H1 (cell line): ENCODE measurements at regions not wholly inside any gene's neighbourhood (a gene's known extent, or its start where the extent isn't known, plus 50 kb on each side); places are given as distances from the start of the nearest gene placed in this dataset.

ENCODE experiments used
- CTCF ChIA-PET: fragments of 300-600 bp; sonication (Branson Sonifier 250); formaldehyde crosslinking; loops from one replicate; lab custom pipeline; 2021; ENCODE audit not compliant: partially characterized antibody; lab: Charles Lee
- POLR2A ChIA-PET: fragments of 300-600 bp; sonication (Branson Sonifier 250); formaldehyde crosslinking; loops from one replicate; lab custom pipeline; 2021; ENCODE audit warnings: inconsistent platforms; ENCODE audit not compliant: partially characterized antibody; lab: Charles Lee
- DNase-seq, 2 experiments: peaks; one replicate each; pipeline versions ENCODE4 v3.0.0 to v3.0.0-alpha.2; 2010 to 2022; ENCODE audit warnings: low spot score in 2 of 2, low read depth in 1 of 2, mixed read lengths in 1 of 2
- FAIRE-seq: peaks from 2 replicates; lab custom pipeline; 2011; peaks lifted over from hg19 to GRCh38; lab: Jason Lieb, UNC
- H2AFZ ChIP-seq: 2 replicates; pipeline ENCODE4 v1.8.1; 2012; ENCODE audit warnings: low read length, inconsistent platforms
- H2AK5ac ChIP-seq: 2 replicates; pipeline ENCODE4 v1.6.1; 2013; ENCODE audit warnings: low read depth, low read length
- H2BK120ac ChIP-seq: replicated peaks from 2 replicates; pipeline ENCODE3; 2013; ENCODE audit warnings: low read depth, low read length, inconsistent platforms
- H2BK12ac ChIP-seq: 2 replicates; pipeline ENCODE4 v1.6.1; 2013; ENCODE audit warnings: low read depth, low read length
- H2BK15ac ChIP-seq: 2 replicates; pipeline ENCODE4 v1.6.1; 2013; ENCODE audit warnings: low read length
- H2BK20ac ChIP-seq: 2 replicates; pipeline ENCODE4 v1.6.1; 2013; ENCODE audit warnings: low read length
- H2BK5ac ChIP-seq: 2 replicates; pipeline ENCODE4 v1.6.1; 2013; ENCODE audit warnings: low read depth, low read length
- H3K14ac ChIP-seq: 2 replicates; pipeline ENCODE4 v1.6.1; 2013; ENCODE audit warnings: inconsistent platforms; ENCODE audit not compliant: insufficient read length
- H3K18ac ChIP-seq: 2 replicates; pipeline ENCODE4 v1.6.1; 2013; ENCODE audit warnings: low read length; ENCODE audit errors: extremely low read depth
- H3K23ac ChIP-seq: 2 replicates; pipeline ENCODE4 v1.6.1; 2013; ENCODE audit warnings: inconsistent platforms; ENCODE audit not compliant: insufficient read length
- H3K23me2 ChIP-seq: 2 replicates; pipeline ENCODE4 v1.6.1; 2013; ENCODE audit warnings: low read depth, low read length
- H3K27ac ChIP-seq: 2 replicates; pipeline ENCODE4 v1.6.1; 2011; ENCODE audit warnings: low read depth, low read length, inconsistent platforms
- H3K27me3 ChIP-seq, 4 experiments: replicated peaks in 1 of 4; 1 replicate in 1 of 4; 2 replicates in 3 of 4; pipeline versions ENCODE4 v1.6.1 to v1.8.1; 2011 to 2013; ENCODE audit warnings: low read length in 3 of 4, mild to moderate bottlenecking in 3 of 4, inconsistent platforms in 2 of 4, mixed read lengths in 2 of 4, moderate library complexity in 1 of 4; ENCODE audit not compliant: control insufficient read depth in 3 of 4, insufficient read depth in 3 of 4; ENCODE audit errors: extremely low read depth in 1 of 4
- H3K36me3 ChIP-seq, 4 experiments: 2 replicates each; pipeline versions ENCODE4 v1.6.1 to v1.8.1; 2011 to 2013; ENCODE audit warnings: mild to moderate bottlenecking in 4 of 4, low read length in 3 of 4, moderate library complexity in 2 of 4, control low read depth in 1 of 4, inconsistent platforms in 1 of 4; ENCODE audit not compliant: insufficient read depth in 4 of 4, control insufficient read depth in 2 of 4
- H3K4ac ChIP-seq: replicated peaks from 2 replicates; pipeline ENCODE3; 2013; ENCODE audit warnings: low read length, low read depth, mixed read lengths, inconsistent platforms; ENCODE audit not compliant: insufficient read length
- H3K4me1 ChIP-seq, 4 experiments: replicated peaks in 1 of 4; 1 replicate in 1 of 4; 2 replicates in 3 of 4; pipeline versions ENCODE4 v1.6.1 to v1.8.1; 2011 to 2013; ENCODE audit warnings: low read length in 3 of 4, inconsistent platforms in 2 of 4, mixed read lengths in 1 of 4; ENCODE audit not compliant: insufficient read depth in 4 of 4, control insufficient read depth in 3 of 4
- H3K4me2 ChIP-seq, 2 experiments: 2 replicates each; pipeline versions ENCODE4 v1.6.1 to v1.8.1; 2011 to 2013; ENCODE audit warnings: low read depth in 2 of 2, low read length in 2 of 2, control low read depth in 1 of 2, inconsistent platforms in 1 of 2, mild to moderate bottlenecking in 1 of 2; ENCODE audit not compliant: insufficient read depth in 1 of 2
- H3K4me3 ChIP-seq, 4 experiments: fragments of 200-600, 300-600 bp in 1 of 4; sonication (generic), shearing (Covaris generic), sonication (Bioruptor Twin) in 1 of 4; 2 replicates each; pipeline versions ENCODE4 v1.5.1 to v1.8.1; 2011 to 2016; ENCODE audit warnings: low read length in 4 of 4, low read depth in 3 of 4, control low read depth in 2 of 4, inconsistent platforms in 2 of 4, mild to moderate bottlenecking in 2 of 4, mixed read lengths in 1 of 4, moderate library complexity in 1 of 4; ENCODE audit not compliant: insufficient read depth in 2 of 4; ENCODE audit errors: extremely low read depth in 1 of 4
- H3K56ac ChIP-seq: replicated peaks from 2 replicates; pipeline ENCODE3; 2013; ENCODE audit warnings: low read depth, mild to moderate bottlenecking, mixed read lengths, low read length, inconsistent platforms; ENCODE audit not compliant: insufficient read length
- H3K79me1 ChIP-seq: 2 replicates; pipeline ENCODE4 v1.6.1; 2013; ENCODE audit warnings: low read depth, low read length, control low read depth
- H3K79me2 ChIP-seq, 2 experiments: 2 replicates each; pipeline versions ENCODE4 v1.6.1 to v1.8.1; 2012 to 2013; ENCODE audit warnings: low read length in 2 of 2, mild to moderate bottlenecking in 2 of 2, inconsistent platforms in 1 of 2; ENCODE audit not compliant: insufficient read depth in 2 of 2, control insufficient read depth in 1 of 2
- H3K9ac ChIP-seq, 4 experiments: replicated peaks in 1 of 4; 1 replicate in 1 of 4; 2 replicates in 3 of 4; pipeline versions ENCODE4 v1.6.1 to v1.8.1; 2011 to 2013; ENCODE audit warnings: low read depth in 3 of 4, low read length in 3 of 4, control low read depth in 2 of 4, mild to moderate bottlenecking in 2 of 4, moderate library complexity in 2 of 4, inconsistent platforms in 1 of 4; ENCODE audit errors: extremely low read depth in 1 of 4
- H3K9me3 ChIP-seq, 2 experiments: 2 replicates each; pipeline versions ENCODE4 v1.6.1 to v1.8.1; 2012 to 2013; ENCODE audit warnings: mild to moderate bottlenecking in 2 of 2, moderate library complexity in 2 of 2, control low read depth in 1 of 2, inconsistent platforms in 1 of 2, low read depth in 1 of 2, low read length in 1 of 2, mixed read lengths in 1 of 2; ENCODE audit not compliant: insufficient read depth in 2 of 2
- H4K20me1 ChIP-seq, 2 experiments: replicated peaks in 1 of 2; 2 replicates each; pipeline versions ENCODE3 to v1.8.1; 2011 to 2013; ENCODE audit warnings: inconsistent platforms in 2 of 2, low read length in 2 of 2, mild to moderate bottlenecking in 1 of 2; ENCODE audit not compliant: insufficient read depth in 2 of 2, control insufficient read depth in 1 of 2
- H4K5ac ChIP-seq: 2 replicates; pipeline ENCODE4 v1.6.1; 2013; ENCODE audit warnings: low read length, low read depth, mixed read lengths, inconsistent platforms; ENCODE audit not compliant: insufficient read length
- H4K8ac ChIP-seq: 2 replicates; pipeline ENCODE4 v1.8.0; 2013; ENCODE audit warnings: mild to moderate bottlenecking, moderate library complexity, low read length, inconsistent platforms; ENCODE audit not compliant: insufficient read depth; ENCODE audit errors: extremely low read depth
- H4K91ac ChIP-seq: replicated peaks from 2 replicates; pipeline ENCODE3; 2013; ENCODE audit warnings: low read length, mixed read lengths, inconsistent platforms; ENCODE audit not compliant: insufficient read length
- BRCA1 ChIP-seq: IDR thresholded peaks from 2 replicates; pipeline ENCODE4 v1.6.1; 2012; ENCODE audit warnings: low read depth, low read length, improper control_type of control experiment
- GTF2F1 ChIP-seq: IDR thresholded peaks from 2 replicates; pipeline ENCODE4 v1.6.1; 2012; ENCODE audit warnings: low read depth, low read length, improper control_type of control experiment, borderline replicate concordance
- KDM5A ChIP-seq: fragments of 200-600 bp; IDR thresholded peaks from 2 replicates; pipeline ENCODE4 v1.7.1; 2012; ENCODE audit warnings: mild to moderate bottlenecking, low read length, inconsistent platforms, mixed read lengths
- RFX5 ChIP-seq: IDR thresholded peaks from 2 replicates; pipeline ENCODE4 v1.6.1; 2011; ENCODE audit warnings: low read depth, low read length, improper control_type of control experiment, borderline replicate concordance
- RXRA ChIP-seq: IDR thresholded peaks from 2 replicates; pipeline ENCODE4 v1.6.1; 2011; ENCODE audit warnings: low read depth, mild to moderate bottlenecking, low read length, moderate library complexity; ENCODE audit not compliant: insufficient read depth
- WGBS, 2 experiments: shearing (Covaris generic) in 1 of 2; methylation state at CpG; one replicate each; pipeline versions ENCODE4 v1.1.6 to v1.1.7; 2013 to 2015; ENCODE audit warnings: low lambda C conversion rate in 2 of 2, mixed read lengths in 2 of 2, inconsistent platforms in 1 of 2, low coverage in 1 of 2, missing lambda C conversion rate in 1 of 2; ENCODE audit not compliant: insufficient replicate concordance in 2 of 2, insufficient coverage in 1 of 2, insufficient read length in 1 of 2; ENCODE audit errors: extremely low coverage in 1 of 2, missing lambda C conversion rate in 1 of 2; 5-methylcytosine and 5-hydroxymethylcytosine counted together

DNA sequence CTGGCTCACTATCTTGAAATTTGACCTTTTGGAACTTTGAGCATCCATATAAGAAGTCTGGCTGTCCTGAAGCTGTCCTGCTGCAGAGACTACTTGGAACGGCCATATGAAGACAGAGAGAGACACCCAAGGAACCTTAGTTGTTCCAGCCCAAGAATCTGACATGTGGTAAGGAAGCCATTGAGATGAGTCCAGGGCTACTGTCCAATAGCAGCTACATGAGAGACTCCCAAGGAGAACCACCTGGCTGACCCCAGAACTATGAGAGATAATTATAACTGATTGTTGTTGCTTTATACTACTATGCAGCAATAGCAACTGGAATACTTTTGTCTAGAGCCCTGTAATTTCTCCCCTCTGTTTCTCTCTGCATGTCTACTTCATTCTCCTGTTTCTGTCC, 234.3 kb upstream of the TANK start:
- no peak overlapping the region for H2AFZ ChIP-seq
- peak overlapping the region; percentile 5 for H3K56ac ChIP-seq
- ChIA-PET CTCF (interaction anchor here (1.3 to 2.7 kb wide), 4 partner anchors 9 to 345 kb away, joined by 3 to 13 read pairs (median 4); no protein-coding TSS in a partner anchor), POLR2A (interaction anchor here (1.6 kb wide), 1 partner anchor 431 kb away, joined by 3 read pairs; no protein-coding TSS in a partner anchor)
- H3K23ac ChIP-seq, result no peak overlapping the region
- H2BK20ac ChIP-seq, result peak overlapping the region; percentile 93; the same call in 1 of the 2 replicates
- H2AK5ac ChIP-seq, result peak overlapping the region; percentile 42; the same call in 1 of the 2 replicates
- H3K36me3 ChIP-seq, result no peaks in the 10 kb centered on the region
- H3K9me3 ChIP-seq, result peaks cover 0 to 7% of the 10 kb centered on the region in 2 experiments; a peak in 1 of 4 replicates
- no peaks in the 10 kb centered on the region for H3K27me3 ChIP-seq
- DNase-seq (no peak), FAIRE-seq (no peak)
- no peak overlapping the region for H3K14ac ChIP-seq
- no peaks in the 10 kb centered on the region for H3K79me2 ChIP-seq
- no peaks in the 10 kb centered on the region for H3K23me2 ChIP-seq
- no peak overlapping the region for H4K8ac ChIP-seq
- H3K18ac ChIP-seq, result peak overlapping the region; percentile 81
- H4K91ac ChIP-seq, result peak overlapping the region; percentile 20
- no peak overlapping the region for H3K27ac ChIP-seq
- H4K5ac ChIP-seq, result no peak overlapping the region
- H4K20me1 ChIP-seq, result no peaks in the 10 kb centered on the region
- H3K4ac ChIP-seq, result peak overlapping the region; percentile 51
- no peaks in the 10 kb centered on the region for H3K79me1 ChIP-seq
- H2BK15ac ChIP-seq, result no peak overlapping the region
- H2BK5ac ChIP-seq, result peak overlapping the region; percentile 16; the same call in 1 of the 2 replicates
- no peak overlapping the region for H3K4me2 ChIP-seq
- WGBS, 2 experiments, result 81% methylated on average over 1 of the region's 1 CpG; no CpG with 5 or more reads in 1 of the 2 experiments
- H2BK12ac ChIP-seq, result no peak overlapping the region
- H2BK120ac ChIP-seq, result peak overlapping the region; percentile 56
- TF ChIP-seq KDM5A (no peak), RFX5 (no peak), GTF2F1 (no peak), BRCA1 (no peak), RXRA (no peak)
- H3K4me3 ChIP-seq, result no peak overlapping the region
- peaks cover 0 to 11% (median 7%) of the 10 kb centered on the region in 4 experiments; a peak in 3 of 7 replicates for H3K4me1 ChIP-seq
- H3K9ac ChIP-seq, result no peak overlapping the region
